HepG2 (cell line): ENCODE measurements at regions not wholly inside any gene's neighbourhood (a gene's known extent, or its start where the extent isn't known, plus 50 kb on each side); places are given as distances from the start of the nearest gene placed in this dataset.

ENCODE experiments used
- ATAC-seq: fragments of 200-7000 bp; cut with Tn5 transposase; 3 replicates; pipeline ENCODE4 v1.9.1; 2020; ENCODE audit warnings: mild to moderate bottlenecking, moderate library complexity
- BruUV-seq: library from RNA; stranded (reverse); fragments of 400-500 nt; replicated peaks from 2 replicates; lab custom pipeline; 2021; lab: Mats Ljungman, UMichigan
- CTCF ChIA-PET: fragments of 300-600 bp; formaldehyde crosslinking; extraction: SDS; loops from one replicate; lab custom pipeline; 2021; ENCODE audit warnings: low total read pairs, inconsistent platforms, low intra/inter-chr PET ratio; lab: Yijun Ruan, JAX
- POLR2A ChIA-PET: fragments of 350-600 bp; sonication (Branson Sonifier 250); formaldehyde crosslinking; loops from one replicate; lab custom pipeline; 2020; ENCODE audit warnings: antibody characterized with exemption, inconsistent platforms; lab: Yijun Ruan, JAX
- DNase-seq: peaks from one replicate; pipeline ENCODE4 v3.0.0-alpha.2; 2015; ENCODE audit warnings: low spot score
- FAIRE-seq: peaks from 3 replicates; lab custom pipeline; 2011; peaks lifted over from hg19 to GRCh38; lab: Jason Lieb, UNC
- H2AFZ ChIP-seq: one replicate; pipeline ENCODE4 v1.6.1; 2011; ENCODE audit warnings: low read length, inconsistent platforms
- H3K27ac ChIP-seq: fragments of 300-600 bp; 3 replicates; pipeline ENCODE4 v1.8.0; 2011; ENCODE audit warnings: mixed run types, mild to moderate bottlenecking, mixed read lengths, low read length, inconsistent platforms; ENCODE audit not compliant: insufficient read depth; ENCODE audit errors: extremely low read length
- H3K27me3 ChIP-seq, 2 experiments: fragments of 200-600 bp in 1 of 2; 2 replicates in 1 of 2; 3 replicates in 1 of 2; pipeline versions ENCODE4 v1.6.0 to v1.8.0; 2011; ENCODE audit warnings: low read length in 2 of 2, mild to moderate bottlenecking in 2 of 2, moderate library complexity in 2 of 2, inconsistent platforms in 1 of 2; ENCODE audit not compliant: insufficient read depth in 2 of 2, control insufficient read depth in 1 of 2
- H3K36me3 ChIP-seq, 2 experiments: fragments of 200-600 bp in 1 of 2; replicated peaks in 1 of 2; 2 replicates in 1 of 2; 3 replicates in 1 of 2; pipeline versions ENCODE4 v1.5.1 to v1.8.0; 2011; ENCODE audit warnings: low read length in 2 of 2, inconsistent platforms in 1 of 2; ENCODE audit not compliant: insufficient read depth in 2 of 2, control insufficient read depth in 1 of 2
- H3K4me1 ChIP-seq: 2 replicates; pipeline ENCODE4 v1.5.1; 2012; ENCODE audit warnings: low read length, inconsistent platforms; ENCODE audit not compliant: insufficient read depth
- H3K4me2 ChIP-seq: 2 replicates; pipeline ENCODE4 v1.6.0; 2011; ENCODE audit warnings: low read depth, low read length, inconsistent platforms
- H3K4me3 ChIP-seq, 3 experiments: fragments of 200-600 bp in 1 of 3; sonication (generic), shearing (Covaris generic) in 1 of 3; replicated peaks in 1 of 3; 2 replicates each; pipeline ENCODE4 v1.5.1; 2011 to 2016; ENCODE audit warnings: low read length in 3 of 3, inconsistent platforms in 2 of 3, low read depth in 2 of 3, mild to moderate bottlenecking in 2 of 3, control low read depth in 1 of 3, mixed read lengths in 1 of 3; ENCODE audit not compliant: insufficient read depth in 1 of 3
- H3K79me2 ChIP-seq: one replicate; pipeline ENCODE4 v1.6.1; 2011; ENCODE audit warnings: low read length, inconsistent platforms; ENCODE audit not compliant: insufficient read depth
- H3K9ac ChIP-seq: 2 replicates; pipeline ENCODE4 v1.6.0; 2011; ENCODE audit warnings: mild to moderate bottlenecking, low read depth, low read length, inconsistent platforms; ENCODE audit not compliant: insufficient read depth
- H3K9me3 ChIP-seq: 2 replicates; pipeline ENCODE4 v1.5.1; 2012; ENCODE audit warnings: mild to moderate bottlenecking, low read length
- H4K20me1 ChIP-seq: 2 replicates; pipeline ENCODE4 v1.6.0; 2011; ENCODE audit warnings: inconsistent platforms, mild to moderate bottlenecking, low read length, moderate library complexity; ENCODE audit not compliant: insufficient read depth
- CHD4 ChIP-seq: fragments of 200-600 bp; sonication (generic); IDR thresholded peaks from 2 replicates; pipeline ENCODE4 v1.7.0; 2017; ENCODE audit warnings: mild to moderate bottlenecking, low read length, borderline replicate concordance
- ERF ChIP-seq: IDR thresholded peaks from 2 replicates; pipeline ENCODE4 v1.6.1; 2018; ENCODE audit warnings: missing biosample characterization, missing genetic modification reagents
- FOXA3 ChIP-seq: IDR thresholded peaks from 2 replicates; pipeline ENCODE4 v1.6.1; 2016; ENCODE audit warnings: missing genetic modification reagents, missing compliant biosample characterization
- MAFG ChIP-seq: sonication (generic); formaldehyde crosslinking; IDR thresholded peaks from 2 replicates; pipeline ENCODE4 v1.5.1; 2020; ENCODE audit warnings: mild to moderate bottlenecking, missing genetic modification reagents
- MEF2D ChIP-seq: sonication (generic); formaldehyde crosslinking; IDR thresholded peaks from 2 replicates; pipeline ENCODE4 v1.5.1; 2020; ENCODE audit warnings: mild to moderate bottlenecking, missing genetic modification reagents
- NKX3-1 ChIP-seq: sonication (generic); formaldehyde crosslinking; IDR thresholded peaks from 2 replicates; pipeline ENCODE4 v1.5.0; 2020; ENCODE audit warnings: missing genetic modification reagents
- NR2F2 ChIP-seq: IDR thresholded peaks from 2 replicates; pipeline ENCODE4 v1.6.1; 2012; ENCODE audit warnings: low read depth, inconsistent platforms, borderline replicate concordance
- PREB ChIP-seq: sonication (generic); formaldehyde crosslinking; IDR thresholded peaks from 2 replicates; pipeline ENCODE4 v1.4.0; 2020; ENCODE audit warnings: missing genetic modification reagents
- SATB2 ChIP-seq: sonication (generic); formaldehyde crosslinking; IDR thresholded peaks from 2 replicates; pipeline ENCODE4 v1.5.0; 2020; ENCODE audit warnings: missing genetic modification reagents
- SETDB1 ChIP-seq: sonication (generic); formaldehyde crosslinking; IDR thresholded peaks from 2 replicates; pipeline ENCODE4 v1.5.1; 2020; ENCODE audit warnings: missing genetic modification reagents, mild to moderate bottlenecking, borderline replicate concordance
- SKIL ChIP-seq: sonication (generic); formaldehyde crosslinking; IDR thresholded peaks from 2 replicates; pipeline ENCODE4 v1.8.0; 2022; ENCODE audit warnings: missing genetic modification reagents, mild to moderate bottlenecking, moderate library complexity, borderline replicate concordance
- STAT5B ChIP-seq: sonication (generic); formaldehyde crosslinking; IDR thresholded peaks from 2 replicates; pipeline ENCODE4 v1.4.0; 2020; ENCODE audit warnings: missing genetic modification reagents
- TEAD2 ChIP-seq: sonication (generic); formaldehyde crosslinking; IDR thresholded peaks from 2 replicates; pipeline ENCODE4 v1.9.0; 2021; ENCODE audit warnings: missing genetic modification reagents
- YEATS4 ChIP-seq: sonication (generic); formaldehyde crosslinking; IDR thresholded peaks from 2 replicates; pipeline ENCODE4 v1.4.0; 2020; ENCODE audit warnings: missing genetic modification reagents, borderline replicate concordance
- ZNF503 ChIP-seq: sonication (generic); formaldehyde crosslinking; IDR thresholded peaks from 2 replicates; pipeline ENCODE4 v1.4.0; 2020; ENCODE audit warnings: missing genetic modification reagents
- ZNF7 ChIP-seq: IDR thresholded peaks from 2 replicates; pipeline ENCODE4 v1.6.1; 2016; ENCODE audit warnings: missing biosample characterization, missing genetic modification reagents
- ZNF768 ChIP-seq: sonication (generic); formaldehyde crosslinking; IDR thresholded peaks from 2 replicates; pipeline ENCODE4 v1.4.0; 2020; ENCODE audit warnings: missing genetic modification reagents
- WGBS: methylation state at CpG from one replicate; pipeline ENCODE4 v1.1.6; 2017; ENCODE audit warnings: low lambda C conversion rate; 5-methylcytosine and 5-hydroxymethylcytosine counted together
- in situ Hi-C: cut with HindIII; loops from 2 replicates; pipeline ENCODE4 v1.10.0; 2017; ENCODE audit warnings: low pct_unique_long_range_greater_than_20kb; ENCODE audit not compliant: extremely low pct_ligation_motif_present
- intact Hi-C: fragments of 100-400 bp; cut with micrococcal nuclease; formaldehyde crosslinking; loops from one replicate; pipeline ENCODE4 v1.10.0; 2022; ENCODE audit not compliant: unreplicated experiment

- FAIRE-seq (no peak), DNase-seq (no peak), ATAC-seq (no peak)
- intact Hi-C loops = no loop called here
- TF ChIP-seq FOXA3 (CRISPR knock-in tag) = no peak
- TF ChIP-seq ZNF768 (CRISPR knock-in tag) = no peak
- no peak for TF ChIP-seq NR2F2
- no peak for TF ChIP-seq SETDB1 (CRISPR knock-in tag)
- no peak for TF ChIP-seq YEATS4
- no peak for TF ChIP-seq SATB2 (CRISPR knock-in tag)
- no peak for TF ChIP-seq MEF2D (CRISPR knock-in tag)
- no peak for TF ChIP-seq STAT5B (CRISPR knock-in tag)
- no peak for TF ChIP-seq PREB (CRISPR knock-in tag)
- no peak for TF ChIP-seq NKX3-1
- TF ChIP-seq SKIL (CRISPR knock-in tag) = no peak
- no peak for TF ChIP-seq MAFG (CRISPR knock-in tag)
- no peak for TF ChIP-seq ERF
- no peak for TF ChIP-seq ZNF7
- TF ChIP-seq CHD4 = no peak
- TF ChIP-seq TEAD2 (CRISPR knock-in tag) = no peak
- TF ChIP-seq ZNF503 (CRISPR knock-in tag) = no peak
- ChIA-PET CTCF (no interaction called here), POLR2A (no interaction called here)
- Histone ChIP-seq H3K9me3 (no peaks in the 10 kb centered on the region), H3K36me3 (no peaks in the 10 kb centered on the region), H3K79me2 (no peaks in the 10 kb centered on the region), H4K20me1 (no peaks in the 10 kb centered on the region), H3K4me2 (no peak overlapping the region), H2AFZ (no peak overlapping the region), H3K4me1 (no peaks in the 10 kb centered on the region), H3K27me3 (no peaks in the 10 kb centered on the region; a peak in 1 of 5 replicates), H3K9ac (no peak overlapping the region), H3K4me3 (no peak overlapping the region), H3K27ac (no peak overlapping the region)
- no TSS peak for BruUV-seq
- 35% methylated on average over 8 of the region's 8 CpGs for WGBS
- in situ Hi-C loops = no loop called here
These were observed 56.6 kb upstream of the HOPX start for GRCh38 chr4:56737666-56738065.
